ENCODE measurements at regions not wholly inside any gene's neighbourhood (a gene's known extent, or its start where the extent isn't known, plus 50 kb on each side); places are given as distances from the start of the nearest gene placed in this dataset.
"Not testable (repeated sequence)": the region's sequence is repeated elsewhere in the genome, so short reads cannot be mapped to it uniquely, and the experiment has no call there.

GRCh38 chr12:125856366-125856765, 791.1 kb downstream of the AACS start:
- intact Hi-C loops (cut with DNase I): no loop called here
- ATAC-seq (no peak), DNase-seq (ENCODE audit: missing footprints) (no peak)

- DNase-seq (ENCODE audit: missing footprints) (no peak), ATAC-seq (no peak)
- intact Hi-C loops (cut with DNase I): no loop called here
Measured at GRCh38 chr12:125856896-125857295, 791.7 kb downstream of the AACS start.

- no peak for ATAC-seq
Measured at GRCh38 chr12:125860672-125861288, 795.5 kb downstream of the AACS start.

DNA sequence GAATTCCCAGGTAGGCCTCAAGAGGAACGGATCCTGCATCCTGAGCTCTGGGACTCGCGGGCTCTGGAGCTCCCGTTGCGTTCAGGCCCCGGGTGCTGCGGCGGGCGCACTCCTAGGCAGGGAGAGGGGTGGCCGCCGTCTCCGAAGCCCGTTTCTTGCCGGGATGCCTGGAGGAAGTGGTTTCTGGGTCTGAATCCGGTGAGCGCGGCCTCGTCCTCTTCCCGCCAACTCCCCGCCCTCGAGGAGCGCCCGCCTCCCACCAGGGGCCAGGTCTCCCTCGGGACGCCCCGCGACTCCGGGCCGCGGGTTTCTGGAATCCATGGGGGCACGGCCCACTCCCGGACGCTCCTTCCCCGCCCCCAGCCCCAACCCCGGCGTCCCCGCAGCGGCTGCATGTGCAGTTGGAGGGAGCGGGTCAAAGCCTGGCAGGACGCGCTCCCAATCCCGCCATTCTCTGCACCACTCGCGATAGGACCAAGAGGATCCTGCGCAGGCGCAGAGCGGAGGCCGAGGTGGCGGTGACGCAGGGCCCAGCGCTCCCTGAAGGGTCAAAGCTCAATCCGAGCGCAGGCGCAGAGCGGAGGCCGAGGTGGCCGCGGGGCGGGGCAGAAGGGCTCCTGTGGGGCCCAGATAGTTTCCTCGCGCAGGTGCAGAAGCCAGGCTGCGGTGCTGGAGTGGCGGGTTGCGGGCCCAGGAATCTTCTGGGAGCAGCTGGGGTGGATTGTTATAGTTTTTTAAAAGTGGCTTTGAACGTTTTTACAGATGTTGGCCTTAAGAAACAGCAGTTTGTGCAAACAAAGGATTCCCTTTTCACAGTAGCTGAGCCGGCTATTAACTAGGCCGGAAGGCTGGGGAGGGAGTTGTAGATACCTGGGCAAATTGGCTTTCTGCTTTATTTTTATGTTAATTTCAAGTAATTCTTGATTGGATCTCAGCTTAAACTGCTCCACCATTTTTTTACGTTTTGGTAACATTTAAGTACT, 796.4 kb downstream of the AACS start:
- intact Hi-C loops (cut with DNase I): no loop called here
- DNase-seq (ENCODE audit: missing footprints) (peak; percentile 83), ATAC-seq (peak; percentile 68)

More at GRCh38 chr12:125860672-125861288, 795.5 kb downstream of the AACS start:
- no peak for DNase-seq (ENCODE audit: missing footprints)
- intact Hi-C loops (cut with DNase I): no loop called here

DNA sequence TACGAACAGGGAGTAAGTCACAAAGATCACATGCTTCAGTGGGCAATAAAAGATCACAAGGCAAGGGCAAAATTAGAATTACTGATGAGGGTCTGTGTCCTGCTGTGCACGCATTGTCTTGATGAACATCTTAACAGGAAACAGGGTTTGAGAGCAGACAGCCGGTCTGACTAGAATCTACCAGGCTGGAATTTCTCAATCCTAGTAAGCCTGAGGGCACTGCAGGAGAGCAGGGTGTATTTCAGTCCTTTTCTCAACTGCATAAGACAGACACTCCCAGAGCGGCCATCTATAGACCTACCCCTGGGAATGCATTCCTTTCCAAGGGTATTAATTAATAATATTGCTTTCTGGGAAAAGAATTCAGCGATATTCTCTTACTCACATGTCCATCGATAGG, 800.0 kb downstream of the AACS start:
- intact Hi-C loops (cut with DNase I); ATAC-seq; DNase-seq (ENCODE audit: missing footprints): not testable (repeated sequence)

DNA sequence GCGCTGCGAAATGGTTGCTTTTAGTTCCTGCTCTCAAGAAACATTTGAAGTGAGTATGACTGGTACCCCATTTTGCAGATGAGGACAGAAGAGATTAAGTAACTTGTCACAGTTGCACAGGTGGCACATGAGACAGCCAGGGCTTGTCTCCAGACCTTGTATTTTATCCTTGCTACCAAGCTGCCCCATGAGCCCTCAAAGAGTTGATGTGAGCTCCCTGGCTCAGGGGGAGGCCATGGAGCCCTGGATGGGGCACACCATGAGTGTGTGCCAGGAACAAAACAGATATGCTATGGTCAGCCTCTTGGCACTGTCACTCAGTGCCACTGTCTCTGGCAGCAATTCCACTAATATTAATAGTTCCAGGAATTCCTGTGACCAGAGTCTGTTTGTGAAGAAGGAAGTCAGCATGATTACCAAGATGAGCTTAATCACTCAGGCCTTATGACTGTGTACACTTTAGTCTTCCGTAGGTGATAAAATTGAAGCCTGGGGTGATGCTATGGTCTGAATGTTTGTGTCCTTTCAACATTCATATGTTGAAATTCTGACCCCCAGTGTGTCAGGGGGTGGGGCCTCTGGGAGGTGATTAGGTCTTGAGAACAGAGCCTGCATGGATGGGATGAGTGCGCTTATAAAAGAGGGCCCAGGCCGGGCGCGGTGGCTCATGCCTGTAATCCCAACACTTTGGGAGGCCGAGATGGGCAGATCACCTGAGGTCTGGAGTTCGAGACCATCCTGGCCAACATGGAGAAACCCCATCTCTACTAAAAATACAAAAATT, 806.8 kb downstream of the AACS start:
- intact Hi-C loops (cut with DNase I): loop anchor here (1.0 kb wide), 1 partner anchor 18 kb away; no protein-coding TSS in a partner anchor
- ATAC-seq (peak; percentile 97), DNase-seq (ENCODE audit: missing footprints) (peak; percentile 55)

DNA sequence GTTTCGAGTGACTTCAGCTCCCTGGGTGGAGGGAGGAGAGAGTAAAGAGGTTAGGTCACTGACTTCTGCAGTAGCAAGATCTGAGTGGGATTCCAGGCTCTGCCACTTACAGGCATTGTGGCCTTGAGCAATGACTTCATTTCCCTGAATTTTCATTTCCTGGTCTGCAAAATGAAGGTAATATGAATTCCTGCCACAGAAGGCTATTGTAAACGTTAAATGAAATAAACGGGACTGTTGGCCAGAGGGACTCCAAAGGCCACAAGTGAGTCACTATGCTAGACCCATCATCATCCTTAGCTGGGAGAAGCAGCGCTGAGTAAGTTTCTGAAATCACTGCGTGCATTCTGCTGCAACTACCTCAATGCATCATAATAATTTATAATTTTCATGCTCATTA, 807.8 kb downstream of the AACS start:
- ATAC-seq: no peak
- DNase-seq (ENCODE audit: missing footprints): no peak
- intact Hi-C loops (cut with DNase I): no loop called here

- intact Hi-C loops (cut with DNase I): no loop called here
- no peak for ATAC-seq
- no peak for DNase-seq (ENCODE audit: missing footprints)
Measured at GRCh38 chr12:125878483-125878882, 813.2 kb downstream of the AACS start.

- DNase-seq (ENCODE audit: missing footprints) (no peak), ATAC-seq (peak; percentile 56)
- intact Hi-C loops (cut with DNase I): no loop called here
Measured at GRCh38 chr12:125882141-125882540, 816.9 kb downstream of the AACS start.

- intact Hi-C loops (cut with DNase I): no loop called here
- DNase-seq (ENCODE audit: missing footprints) (no peak), ATAC-seq (no peak)
Measured at GRCh38 chr12:125888921-125889320, 823.7 kb downstream of the AACS start.

- no peak for ATAC-seq
- intact Hi-C loops (cut with DNase I): loop anchor here (1.0 kb wide), 1 partner anchor 17 kb away; no protein-coding TSS in a partner anchor
Measured at GRCh38 chr12:125889742-125890141, 824.5 kb downstream of the AACS start.

DNA sequence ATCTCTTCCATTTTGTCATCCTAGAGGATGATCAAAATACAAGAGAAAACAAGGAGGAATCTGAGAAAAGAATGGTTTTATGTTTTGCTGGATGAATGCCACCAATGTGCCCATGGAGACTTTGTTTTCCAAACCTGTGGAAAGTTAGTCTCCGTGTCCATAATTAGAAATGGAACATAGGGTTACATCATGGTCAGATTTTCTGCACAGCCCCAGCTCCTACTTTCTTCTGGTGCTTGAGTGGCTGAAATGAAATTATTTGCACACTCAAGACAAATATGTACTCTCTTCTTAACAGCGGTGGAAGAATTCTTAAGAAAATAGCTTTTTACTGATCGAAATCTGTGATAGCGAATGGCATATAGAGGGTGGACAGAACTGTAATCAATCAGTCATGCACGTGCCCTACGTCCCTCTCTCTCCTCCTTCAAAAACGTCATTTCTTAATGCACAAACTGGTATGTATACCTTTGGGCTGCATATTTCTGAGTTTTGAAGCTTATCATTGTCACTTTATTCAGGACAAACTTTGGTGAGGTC, 825.2 kb downstream of the AACS start:
- ATAC-seq (peak; percentile 53), DNase-seq (ENCODE audit: missing footprints) (no peak)
- intact Hi-C loops (cut with DNase I): loop anchor here (1.0 kb wide), 1 partner anchor 18 kb away; no protein-coding TSS in a partner anchor

More at GRCh38 chr12:125889742-125890141, 824.5 kb downstream of the AACS start:
- no peak for DNase-seq (ENCODE audit: missing footprints)

- DNase-seq (ENCODE audit: missing footprints): no peak
- peak; percentile 92 for ATAC-seq
- intact Hi-C loops (cut with DNase I): loop anchor here (1.0 kb wide), 1 partner anchor 19 kb away; no protein-coding TSS in a partner anchor
Measured at GRCh38 chr12:125890971-125891370, 825.7 kb downstream of the AACS start.

DNA sequence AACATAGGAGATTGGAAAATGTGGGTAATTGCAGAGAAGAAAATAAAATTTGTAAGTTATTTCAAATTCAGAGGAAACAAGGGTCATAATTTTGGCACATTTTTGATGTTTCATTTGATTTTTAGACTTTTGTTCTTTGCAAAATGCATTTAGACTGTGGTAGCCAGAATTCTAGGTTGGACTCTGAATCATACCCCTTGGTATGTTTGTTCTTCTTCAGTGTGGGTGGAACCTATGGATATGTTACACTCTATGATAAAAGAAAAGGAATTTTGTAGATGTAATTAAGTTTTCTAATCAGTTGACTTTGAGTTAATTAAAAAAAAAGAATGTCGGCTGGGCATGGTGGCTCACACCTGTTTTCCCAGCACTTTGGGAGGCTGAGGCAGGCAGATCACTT, 827.0 kb downstream of the AACS start:
- DNase-seq (ENCODE audit: missing footprints) (no peak), ATAC-seq (no peak)
- intact Hi-C loops (cut with DNase I): no loop called here

GRCh38 chr12:125902991-125903390, 837.8 kb downstream of the AACS start:
- DNase-seq (ENCODE audit: missing footprints) (no peak), ATAC-seq (no peak)
- intact Hi-C loops (cut with DNase I): no loop called here

GRCh38 chr12:125907351-125907750, 842.1 kb downstream of the AACS start:
- no peak for DNase-seq (ENCODE audit: missing footprints)
- intact Hi-C loops (cut with DNase I): no loop called here
- no peak for ATAC-seq

- ATAC-seq (no peak), DNase-seq (ENCODE audit: missing footprints) (no peak)
- intact Hi-C loops (cut with DNase I): no loop called here
Measured at GRCh38 chr12:125919856-125920470, 854.7 kb downstream of the AACS start.

DNA sequence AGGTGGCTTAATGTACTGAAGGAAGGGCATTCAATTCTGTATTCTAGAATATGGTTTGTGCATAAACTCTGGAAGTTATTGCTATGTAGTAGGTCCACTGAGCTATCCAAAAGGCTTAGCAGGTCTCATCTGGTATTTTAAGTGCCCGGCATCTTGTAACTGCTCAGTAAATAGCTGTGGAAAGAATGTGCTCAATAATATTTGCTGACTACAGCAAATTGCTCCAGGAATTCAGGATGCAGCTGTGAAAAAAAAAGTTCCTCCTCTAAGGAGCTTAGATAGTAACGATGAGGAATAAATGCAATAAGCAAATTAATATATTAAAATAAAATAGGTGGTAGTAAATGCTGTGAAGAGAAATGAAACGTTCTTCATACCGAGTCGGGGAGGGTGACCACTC, 857.1 kb downstream of the AACS start:
- intact Hi-C loops (cut with DNase I): no loop called here
- ATAC-seq: no peak
- no peak for DNase-seq (ENCODE audit: missing footprints)
